ENCODE measurements at regions not wholly inside any gene's neighbourhood (a gene's known extent, or its start where the extent isn't known, plus 50 kb on each side); places are given as distances from the start of the nearest gene placed in this dataset.

DNA sequence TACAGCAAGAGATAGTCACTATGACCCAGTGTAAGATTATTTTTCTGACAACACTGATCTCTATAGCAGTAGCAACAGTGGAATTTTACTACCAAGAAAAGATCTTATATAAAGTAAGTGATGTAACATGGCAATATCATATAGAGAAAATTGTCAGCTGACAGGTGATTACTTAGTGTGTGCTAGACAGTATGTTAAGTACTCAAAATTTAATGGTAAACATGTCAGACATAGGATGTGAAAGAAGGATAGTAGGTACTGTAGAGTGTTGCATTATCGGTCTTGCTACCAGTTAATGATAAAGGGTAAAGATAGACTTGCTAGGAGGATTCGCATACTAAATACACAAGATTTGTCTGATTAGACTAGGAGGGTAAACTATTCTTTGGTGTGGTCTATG lies 247.4 kb downstream of the CYLC2 start:
- no peak overlapping the region for H3K4me3 ChIP-seq (ENCODE audit: low read depth, low read length)
- DNase-seq (ENCODE audit: low read depth) = no peak
- no peak for TF ChIP-seq MYC (IDR thresholded peaks at IDR 0.05; ENCODE audit: low read depth, low read length)
- TF ChIP-seq, protein P1, sequence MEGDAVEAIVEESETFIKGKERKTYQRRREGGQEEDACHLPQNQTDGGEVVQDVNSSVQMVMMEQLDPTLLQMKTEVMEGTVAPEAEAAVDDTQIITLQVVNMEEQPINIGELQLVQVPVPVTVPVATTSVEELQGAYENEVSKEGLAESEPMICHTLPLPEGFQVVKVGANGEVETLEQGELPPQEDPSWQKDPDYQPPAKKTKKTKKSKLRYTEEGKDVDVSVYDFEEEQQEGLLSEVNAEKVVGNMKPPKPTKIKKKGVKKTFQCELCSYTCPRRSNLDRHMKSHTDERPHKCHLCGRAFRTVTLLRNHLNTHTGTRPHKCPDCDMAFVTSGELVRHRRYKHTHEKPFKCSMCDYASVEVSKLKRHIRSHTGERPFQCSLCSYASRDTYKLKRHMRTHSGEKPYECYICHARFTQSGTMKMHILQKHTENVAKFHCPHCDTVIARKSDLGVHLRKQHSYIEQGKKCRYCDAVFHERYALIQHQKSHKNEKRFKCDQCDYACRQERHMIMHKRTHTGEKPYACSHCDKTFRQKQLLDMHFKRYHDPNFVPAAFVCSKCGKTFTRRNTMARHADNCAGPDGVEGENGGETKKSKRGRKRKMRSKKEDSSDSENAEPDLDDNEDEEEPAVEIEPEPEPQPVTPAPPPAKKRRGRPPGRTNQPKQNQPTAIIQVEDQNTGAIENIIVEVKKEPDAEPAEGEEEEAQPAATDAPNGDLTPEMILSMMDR (IDR thresholded peaks at IDR 0.05; ENCODE audit: low read depth, low read length) = no peak
- TF ChIP-seq POLR2A (IDR thresholded peaks at IDR 0.05; ENCODE audit: extremely low read depth, insufficient read length) = no peak
- TF ChIP-seq, protein P2, sequence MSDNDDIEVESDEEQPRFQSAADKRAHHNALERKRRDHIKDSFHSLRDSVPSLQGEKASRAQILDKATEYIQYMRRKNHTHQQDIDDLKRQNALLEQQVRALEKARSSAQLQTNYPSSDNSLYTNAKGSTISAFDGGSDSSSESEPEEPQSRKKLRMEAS (IDR thresholded peaks at IDR 0.05; ENCODE audit: low read depth, low read length) = no peak

DNA sequence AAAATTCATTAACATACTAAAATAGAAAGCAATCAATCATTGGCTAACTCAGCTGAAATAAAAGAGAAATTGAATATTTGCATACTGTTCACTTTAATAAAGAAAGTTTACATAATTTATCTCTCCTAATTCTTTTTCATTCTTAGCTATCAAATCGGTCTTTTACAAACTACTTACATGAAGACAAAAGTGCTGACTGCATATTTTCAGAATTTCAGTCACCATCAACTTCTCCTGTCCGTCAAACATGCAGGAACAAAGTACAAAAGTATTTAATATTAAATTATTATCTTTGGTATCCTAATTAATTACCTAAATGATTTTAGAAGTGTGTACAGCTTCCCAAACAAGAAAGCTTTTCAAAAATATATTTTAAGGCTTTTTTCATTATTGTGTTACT lies 248.4 kb downstream of the CYLC2 start:
- TF ChIP-seq, protein P1 (IDR thresholded peaks at IDR 0.05; ENCODE audit: low read depth, low read length) = no peak
- TF ChIP-seq, protein P2 (IDR thresholded peaks at IDR 0.05; ENCODE audit: low read depth, low read length) = no peak
- TF ChIP-seq MYC (IDR thresholded peaks at IDR 0.05; ENCODE audit: low read depth, low read length) (no peak), POLR2A (IDR thresholded peaks at IDR 0.05; ENCODE audit: extremely low read depth, insufficient read length) (no peak)
- no peak overlapping the region for H3K4me3 ChIP-seq (ENCODE audit: low read depth, low read length)
- DNase-seq (ENCODE audit: low read depth) = no peak

DNA sequence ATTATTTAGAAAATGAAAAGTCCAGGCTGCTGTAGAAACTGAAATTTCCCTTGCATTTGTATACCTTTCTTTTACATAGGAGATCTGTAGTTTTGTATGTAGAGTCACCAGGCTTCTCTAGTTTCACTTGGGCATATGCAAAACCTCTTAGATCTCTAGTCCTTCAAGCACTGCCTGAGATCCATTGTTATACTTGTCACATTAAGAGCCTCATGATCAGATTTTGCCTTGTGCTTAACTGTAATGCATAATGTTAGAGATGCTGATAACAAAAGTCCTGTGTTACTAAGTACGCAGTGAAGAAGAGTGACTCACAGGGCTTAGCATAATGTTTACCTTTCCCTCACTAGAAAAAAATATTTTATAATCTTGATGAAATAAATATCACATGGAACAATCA lies 250.2 kb downstream of the CYLC2 start:
- no peak for DNase-seq (ENCODE audit: low read depth)

DNA sequence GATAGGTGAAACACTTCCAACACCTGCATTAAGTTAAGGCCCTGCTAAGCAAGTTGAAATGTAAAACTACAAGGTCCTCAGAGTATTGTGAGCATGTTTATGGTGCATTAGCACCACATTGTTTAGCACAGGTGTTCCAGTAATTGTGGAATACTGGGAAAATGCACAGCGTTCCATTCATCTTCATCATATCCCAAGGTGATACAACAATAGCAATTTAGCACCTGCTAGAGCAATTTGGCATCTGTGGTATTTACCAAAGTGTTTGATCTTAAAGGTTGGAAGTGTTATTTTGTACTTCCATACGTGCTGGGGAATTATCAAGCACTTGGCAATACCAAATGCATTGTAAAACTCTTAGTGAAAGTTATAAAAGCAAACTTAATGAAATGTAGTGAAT lies 266.8 kb downstream of the CYLC2 start:
- TF ChIP-seq POLR2A (IDR thresholded peaks at IDR 0.05; ENCODE audit: extremely low read depth, insufficient read length) = no peak
- TF ChIP-seq, protein P2 (IDR thresholded peaks at IDR 0.05; ENCODE audit: low read depth, low read length) = no peak
- TF ChIP-seq, protein P1 (IDR thresholded peaks at IDR 0.05; ENCODE audit: low read depth, low read length) = no peak
- no peak for TF ChIP-seq MYC (IDR thresholded peaks at IDR 0.05; ENCODE audit: low read depth, low read length)
- DNase-seq (ENCODE audit: low read depth) = no peak
- no peak overlapping the region for H3K4me3 ChIP-seq (ENCODE audit: low read depth, low read length)

More for the DNA sequence above, 250.2 kb downstream of the CYLC2 start:
- no peak overlapping the region for H3K4me3 ChIP-seq (ENCODE audit: low read depth, low read length)
- TF ChIP-seq POLR2A (IDR thresholded peaks at IDR 0.05; ENCODE audit: extremely low read depth, insufficient read length) (no peak), MYC (IDR thresholded peaks at IDR 0.05; ENCODE audit: low read depth, low read length) (no peak)
- TF ChIP-seq, protein P2 (IDR thresholded peaks at IDR 0.05; ENCODE audit: low read depth, low read length) = no peak
- TF ChIP-seq, protein P1 (IDR thresholded peaks at IDR 0.05; ENCODE audit: low read depth, low read length) = no peak

DNA sequence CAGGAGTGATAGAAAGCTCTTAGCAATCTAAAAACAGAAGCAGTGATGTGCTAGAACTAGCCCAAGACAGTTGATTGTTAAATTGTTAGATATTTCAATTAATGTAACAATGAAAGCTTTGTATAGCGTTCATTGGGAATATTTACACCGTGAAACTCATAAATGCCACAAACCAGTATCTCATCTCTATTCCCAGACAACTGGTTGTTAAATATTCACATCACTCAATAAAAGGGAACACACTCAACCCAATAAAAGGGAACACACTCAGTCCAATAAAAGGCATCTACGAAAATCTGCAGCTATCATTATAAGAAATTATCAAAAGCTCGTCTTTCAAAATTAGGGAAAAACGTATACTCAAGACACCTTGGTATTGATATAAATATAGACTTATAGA lies 270.9 kb downstream of the CYLC2 start:
- H3K4me3 ChIP-seq (ENCODE audit: low read depth, low read length) = no peak overlapping the region
- no peak for DNase-seq (ENCODE audit: low read depth)
- TF ChIP-seq POLR2A (IDR thresholded peaks at IDR 0.05; ENCODE audit: extremely low read depth, insufficient read length) (no peak), MYC (IDR thresholded peaks at IDR 0.05; ENCODE audit: low read depth, low read length) (no peak)
- TF ChIP-seq, protein P1 (IDR thresholded peaks at IDR 0.05; ENCODE audit: low read depth, low read length) = no peak
- TF ChIP-seq, protein P2 (IDR thresholded peaks at IDR 0.05; ENCODE audit: low read depth, low read length) = no peak

DNA sequence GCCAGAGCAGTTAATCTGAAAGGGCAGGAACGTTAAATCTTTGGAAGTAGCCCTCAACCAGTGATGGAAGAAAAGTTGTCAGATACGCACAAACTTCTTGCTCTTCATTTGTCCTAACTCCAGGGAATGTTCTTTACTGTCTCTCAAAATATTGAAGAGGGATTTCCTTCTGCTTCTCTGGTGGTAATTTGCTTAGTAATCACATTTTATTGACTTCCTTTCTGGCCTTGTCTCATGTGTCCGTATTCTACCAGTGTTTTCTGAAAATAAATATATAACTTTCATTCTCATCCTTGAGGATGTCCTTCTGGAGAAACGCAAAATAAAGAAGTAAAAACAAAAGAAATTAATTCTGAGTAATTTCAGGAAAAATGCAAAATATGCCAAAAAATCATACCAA lies 282.1 kb downstream of the CYLC2 start:
- TF ChIP-seq, protein P1 (IDR thresholded peaks at IDR 0.05; ENCODE audit: low read depth, low read length) = no peak
- no peak for TF ChIP-seq MYC (IDR thresholded peaks at IDR 0.05; ENCODE audit: low read depth, low read length)
- no peak for TF ChIP-seq POLR2A (IDR thresholded peaks at IDR 0.05; ENCODE audit: extremely low read depth, insufficient read length)
- TF ChIP-seq, protein P2 (IDR thresholded peaks at IDR 0.05; ENCODE audit: low read depth, low read length) = no peak

More for the DNA sequence above, 282.1 kb downstream of the CYLC2 start:
- DNase-seq (ENCODE audit: low read depth) = no peak
- H3K4me3 ChIP-seq (ENCODE audit: low read depth, low read length) = no peak overlapping the region

Data from NB4 (cell line).